HL-60/S4 treated with phorbol 12-myristate 13-acetate at 8.2 ng/mL for 4 days and 3 days (cell line): ENCODE measurements at regions not wholly inside any gene's neighbourhood (a gene's known extent, or its start where the extent isn't known, plus 50 kb on each side); places are given as distances from the start of the nearest gene placed in this dataset.
"Not testable (repeated sequence)": the region's sequence is repeated elsewhere in the genome, so short reads cannot be mapped to it uniquely, and the experiment has no call there.

Experiments
- in situ Hi-C: fragments of 300-500 bp; cut with MboI; formaldehyde crosslinking; loops from 2 replicates; pipeline ENCODE4 v1.15.0; 2022; ENCODE audit warnings: low sequenced_read_pairs

DNA sequence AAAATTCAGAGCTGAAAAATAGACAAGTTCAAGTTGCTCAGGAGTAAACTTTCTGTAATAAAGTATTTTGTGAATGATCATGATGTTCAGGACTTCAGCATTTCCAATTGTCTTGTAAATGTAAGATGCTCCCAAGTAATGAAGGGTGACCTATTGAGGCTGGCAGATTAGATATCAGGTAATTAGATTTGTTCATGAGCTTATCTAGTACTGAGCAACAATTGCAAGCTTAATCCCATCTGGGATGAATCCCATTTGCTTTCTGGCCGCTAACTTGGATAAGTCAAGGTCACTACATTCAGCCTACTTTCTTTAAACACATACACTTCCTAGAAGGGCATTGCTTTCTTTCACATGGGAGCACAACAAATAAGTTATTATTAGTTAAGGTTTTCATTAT lies 82.4 kb upstream of the ITGB1 start:
- in situ Hi-C loops: no loop called here

DNA sequence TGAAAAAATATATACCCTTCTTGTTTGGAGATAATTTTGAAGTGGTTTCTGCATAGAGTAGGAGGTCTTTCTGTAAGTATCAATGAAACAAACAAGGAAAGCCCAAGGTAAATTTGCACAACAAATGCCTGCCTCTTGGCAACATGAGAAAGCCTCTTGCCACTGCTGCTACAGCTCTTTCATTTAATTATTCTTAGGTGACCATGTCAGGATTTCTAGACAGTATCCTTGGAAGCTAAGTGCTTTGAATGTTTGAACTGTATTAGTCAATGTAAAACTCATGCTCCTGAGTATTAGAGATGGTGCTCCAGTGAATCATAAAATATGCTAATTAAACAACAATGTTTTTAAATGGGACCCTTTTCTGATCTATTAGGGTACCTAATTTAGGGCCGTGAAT lies 81.2 kb upstream of the ITGB1 start:
- in situ Hi-C loops: no loop called here

DNA sequence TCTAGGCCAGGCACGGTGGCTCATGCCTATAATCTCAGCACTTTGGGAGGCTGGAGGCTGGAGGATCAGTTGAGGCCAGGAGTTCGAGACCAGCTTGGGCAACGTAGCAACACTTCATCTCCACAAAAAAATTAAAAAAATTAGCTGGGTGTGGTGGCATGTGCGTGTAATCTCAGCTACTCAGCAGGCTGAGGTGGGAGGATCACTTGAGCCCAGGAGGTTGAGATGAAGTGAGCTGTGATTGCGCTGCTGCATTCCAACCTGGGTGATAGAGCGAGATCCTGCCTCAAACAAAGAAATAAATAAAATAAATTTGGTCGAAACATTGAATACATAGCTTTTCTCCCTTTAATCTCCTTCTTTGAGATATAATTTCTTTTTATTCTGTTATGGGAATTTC lies 80.6 kb upstream of the ITGB1 start:
- in situ Hi-C loops: no loop called here

DNA sequence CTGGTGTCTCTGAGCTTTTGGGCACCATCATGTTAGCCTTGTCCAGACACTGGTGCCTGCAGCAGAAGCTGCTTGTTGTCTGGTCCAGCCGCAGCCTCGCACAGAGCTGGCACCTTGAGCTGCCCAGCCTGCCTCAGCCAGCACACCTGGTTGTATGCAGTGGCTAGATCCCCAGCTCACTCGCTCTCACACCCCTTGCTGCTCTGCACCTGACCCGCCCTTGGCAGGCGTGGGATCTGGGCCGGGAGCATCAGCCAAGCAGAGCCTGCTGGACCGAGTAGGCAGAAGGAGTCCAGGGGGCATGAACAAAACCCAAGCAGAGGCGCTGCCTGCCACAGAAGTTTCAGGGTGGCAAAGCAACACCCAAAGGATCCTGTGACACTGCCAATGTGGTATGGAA lies 79.7 kb upstream of the ITGB1 start:
- in situ Hi-C loops: no loop called here

GRCh38 chr10:33036670-33037069 lies 78.6 kb upstream of the ITGB1 start:
- in situ Hi-C loops: no loop called here

GRCh38 chr10:33035411-33035810 lies 77.4 kb upstream of the ITGB1 start:
- in situ Hi-C loops: no loop called here

DNA sequence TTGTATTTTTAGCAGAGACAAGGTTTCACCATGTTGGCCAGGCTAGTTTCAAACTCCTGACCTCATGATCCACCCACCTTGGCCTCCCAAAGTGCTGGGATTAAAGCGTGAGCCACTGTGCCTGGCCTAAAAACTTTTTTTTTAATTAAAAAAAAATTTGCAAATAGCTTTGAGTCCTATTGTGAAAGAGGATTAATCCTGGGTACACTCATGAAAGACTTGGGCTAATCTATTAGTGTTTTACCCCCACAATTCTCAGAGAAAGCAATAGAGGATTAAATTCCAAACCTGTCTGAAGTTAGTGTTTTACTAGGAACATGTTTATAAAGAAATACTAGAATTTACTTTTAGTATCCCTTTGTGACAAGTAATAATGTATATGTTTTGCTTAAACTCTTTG lies 76.9 kb upstream of the ITGB1 start:
- in situ Hi-C loops: no loop called here

GRCh38 chr10:33032654-33033151 lies 74.7 kb upstream of the ITGB1 start:
- in situ Hi-C loops: no loop called here

DNA sequence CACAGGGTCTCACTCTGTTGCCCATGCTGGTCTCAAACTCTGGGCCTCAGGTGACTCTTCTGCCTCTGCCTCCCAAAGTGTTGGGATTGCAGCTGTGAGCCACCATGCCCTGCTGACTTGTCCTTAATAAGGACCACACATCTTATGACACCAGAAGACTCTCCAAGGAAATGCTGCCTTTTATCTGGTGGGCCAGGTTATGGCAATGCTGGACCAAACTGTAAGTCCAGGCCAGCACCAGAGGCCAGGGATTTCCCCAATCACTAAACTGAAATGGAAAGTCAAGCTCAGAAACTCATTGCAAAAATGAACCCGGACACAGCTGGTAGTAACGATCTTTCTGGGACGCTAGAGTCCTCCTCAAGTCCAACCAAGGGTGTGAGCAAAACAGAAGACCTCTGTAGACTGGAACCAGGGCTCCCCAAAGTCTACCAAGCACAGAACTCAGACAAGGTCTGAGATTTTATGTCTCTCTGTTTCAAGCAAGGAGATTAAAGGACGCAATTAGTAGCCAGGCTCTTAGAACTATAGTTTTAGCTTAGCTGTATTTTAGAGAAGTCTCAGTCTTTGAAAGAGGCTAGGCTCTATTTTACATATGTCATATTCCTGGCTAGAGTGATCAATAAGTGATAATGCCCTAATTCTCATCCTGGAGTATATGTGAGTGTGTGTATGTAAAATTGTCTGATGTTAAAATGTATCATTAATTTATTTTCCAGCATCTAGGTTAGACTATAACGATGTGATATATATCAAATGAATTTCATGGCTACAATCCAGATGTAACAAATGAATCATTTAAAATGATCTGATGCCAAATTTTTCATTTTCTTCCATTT lies 74.0 kb upstream of the ITGB1 start:
- in situ Hi-C loops: no loop called here

GRCh38 chr10:33031171-33031570 lies 73.1 kb upstream of the ITGB1 start:
- in situ Hi-C loops: no loop called here

DNA sequence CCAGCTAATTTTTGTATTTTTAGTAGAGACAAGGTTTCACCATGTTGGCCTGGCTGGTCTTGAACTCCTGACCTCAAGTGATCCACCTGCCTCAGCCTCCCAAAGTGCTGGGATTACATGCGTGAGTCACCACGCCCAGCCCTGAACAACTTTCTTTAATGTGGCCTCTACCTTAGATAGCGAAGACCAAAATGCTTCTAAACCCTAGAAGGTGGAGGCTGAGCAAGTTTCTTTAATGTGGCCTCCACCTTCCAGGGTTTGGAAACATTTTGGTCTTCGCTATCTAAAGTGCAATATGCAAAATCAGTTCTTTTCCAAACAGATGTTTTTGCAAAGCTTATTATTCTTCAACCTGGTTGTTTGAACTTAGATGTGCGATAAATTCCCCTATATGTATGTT lies 70.5 kb upstream of the ITGB1 start:
- in situ Hi-C loops: not testable (repeated sequence)

DNA sequence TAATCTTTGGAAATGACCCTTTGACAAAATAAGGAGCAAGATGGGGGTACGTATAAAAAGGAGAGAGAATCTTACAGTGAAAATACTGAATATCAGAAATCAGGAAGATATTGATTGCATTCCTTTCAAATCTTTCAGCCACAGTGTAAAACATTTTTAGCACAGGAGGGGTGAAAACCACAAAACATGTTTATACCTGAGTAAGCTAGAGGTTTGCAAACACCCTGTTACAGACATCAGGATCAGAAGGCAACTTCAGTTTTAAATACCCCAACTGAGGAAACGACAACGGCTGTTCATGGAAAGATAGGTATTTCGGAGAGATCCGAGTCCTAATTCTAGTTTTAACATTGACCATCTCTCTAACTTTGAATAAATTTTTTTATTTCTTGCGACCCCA lies 69.1 kb upstream of the ITGB1 start:
- in situ Hi-C loops: no loop called here

DNA sequence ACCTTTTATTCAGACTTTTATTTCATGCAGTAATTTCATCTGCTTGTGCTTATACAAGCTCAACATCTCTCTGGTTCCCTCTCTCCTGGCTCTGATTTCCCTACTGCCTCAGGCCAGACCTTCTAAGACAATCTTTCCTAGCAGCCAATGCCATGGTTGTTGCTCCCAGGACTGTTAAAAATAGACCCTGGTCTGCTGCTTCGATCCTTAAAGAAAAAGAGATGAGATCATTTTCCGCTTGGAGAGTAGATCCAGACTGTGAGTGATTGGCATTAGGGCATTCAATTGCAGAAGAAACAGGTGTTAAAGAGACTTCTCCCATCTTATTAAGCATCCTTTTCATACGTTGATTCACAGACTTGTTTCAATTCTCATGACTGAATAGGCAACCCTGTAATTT lies 68.4 kb upstream of the ITGB1 start:
- in situ Hi-C loops: no loop called here

GRCh38 chr10:33025910-33026309 lies 67.9 kb upstream of the ITGB1 start:
- in situ Hi-C loops: no loop called here

DNA sequence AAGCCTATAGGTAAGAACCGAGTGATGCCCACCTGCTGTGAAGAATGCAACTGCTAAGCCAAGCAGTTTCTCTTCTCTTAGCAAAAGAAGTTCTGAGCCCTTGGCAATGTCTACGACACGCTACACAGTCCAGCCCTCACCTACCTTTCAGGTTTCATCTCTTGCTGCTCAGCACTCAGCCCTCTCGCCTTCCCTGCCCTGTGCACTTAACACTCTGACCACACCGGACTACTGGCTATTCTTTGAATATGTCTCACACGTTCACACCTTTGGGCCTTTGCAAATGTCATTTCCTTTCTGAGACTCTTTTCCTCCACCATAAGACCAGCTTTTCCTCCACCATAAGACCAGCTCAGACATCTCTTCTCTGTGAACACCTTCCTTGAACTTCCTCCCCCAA lies 67.0 kb upstream of the ITGB1 start:
- in situ Hi-C loops: no loop called here

- in situ Hi-C loops: no loop called here
Measured at GRCh38 chr10:33022691-33023090, 64.7 kb upstream of the ITGB1 start.

GRCh38 chr10:33022090-33022489 lies 64.1 kb upstream of the ITGB1 start:
- in situ Hi-C loops: no loop called here

- in situ Hi-C loops: no loop called here
Measured at GRCh38 chr10:33016988-33017387, 59.0 kb upstream of the ITGB1 start.

GRCh38 chr10:33015761-33016547 lies 57.9 kb upstream of the ITGB1 start:
- in situ Hi-C loops: no loop called here

DNA sequence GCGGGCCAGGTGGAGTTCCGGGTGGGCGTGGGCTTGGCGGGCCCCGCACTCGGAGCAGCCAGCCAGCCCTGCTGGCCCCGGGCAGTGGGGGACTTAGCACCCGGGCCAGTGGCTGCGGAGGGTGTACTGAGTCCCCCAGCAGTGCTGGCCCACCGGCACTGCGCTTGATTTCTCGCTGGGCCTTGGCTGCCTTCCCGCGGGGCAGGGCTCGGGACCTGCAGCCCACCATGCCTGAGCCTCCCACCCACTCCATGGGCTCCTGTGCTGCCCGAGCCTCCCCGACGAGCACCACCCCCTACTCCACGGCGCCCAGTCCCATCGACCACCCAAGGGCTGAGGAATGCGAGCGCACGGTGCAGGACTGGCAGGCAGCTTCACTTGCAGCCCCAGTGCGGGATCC lies 55.3 kb upstream of the ITGB1 start:
- in situ Hi-C loops: not testable (repeated sequence)

DNA sequence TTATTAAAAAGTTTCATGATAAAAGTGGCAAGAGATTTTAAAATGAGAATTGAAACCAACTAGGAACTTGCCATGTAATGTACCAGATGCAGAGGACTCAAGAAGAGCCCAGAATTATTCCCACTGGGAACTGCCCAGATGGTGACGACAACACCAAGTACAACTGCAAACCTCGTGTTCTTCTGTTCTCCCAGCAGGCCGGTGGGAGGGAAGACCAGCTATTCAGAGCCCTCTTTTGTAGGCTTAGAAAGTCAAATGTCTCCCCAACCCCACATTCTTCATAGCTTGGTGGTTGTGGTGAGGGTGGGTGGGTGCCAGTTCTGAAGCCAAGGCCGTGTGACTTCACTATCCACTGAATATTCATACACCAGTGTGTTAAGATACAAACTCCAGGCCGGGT lies 54.3 kb upstream of the ITGB1 start:
- in situ Hi-C loops: no loop called here
